GM19328 (cell line): ENCODE measurements at regions not wholly inside any gene's neighbourhood (a gene's known extent, or its start where the extent isn't known, plus 50 kb on each side); places are given as distances from the start of the nearest gene placed in this dataset.
"Not testable (repeated sequence)": the region's sequence is repeated elsewhere in the genome, so short reads cannot be mapped to it uniquely, and the experiment has no call there.

Source experiments
- ATAC-seq: cut with Tn5 transposase; IDR thresholded peaks from one replicate; pipeline ENCODE4 v1.9.1; 2021; ENCODE audit warnings: mild to moderate bottlenecking, moderate library complexity; ENCODE audit not compliant: unreplicated experiment

- no peak for ATAC-seq
These were observed 578.8 kb downstream of the ANKRD50 start for GRCh38 chr4:124133753-124134152.

GRCh38 chr4:124135409-124135813, 577.1 kb downstream of the ANKRD50 start:
- no peak for ATAC-seq

GRCh38 chr4:124139044-124139443, 573.5 kb downstream of the ANKRD50 start:
- ATAC-seq = no peak

GRCh38 chr4:124143632-124144031, 568.9 kb downstream of the ANKRD50 start:
- no peak for ATAC-seq

- ATAC-seq = no peak
These were observed 568.3 kb downstream of the ANKRD50 start for GRCh38 chr4:124144238-124144654.

GRCh38 chr4:124146068-124146467, 566.5 kb downstream of the ANKRD50 start:
- ATAC-seq = no peak

GRCh38 chr4:124151031-124151430, 561.5 kb downstream of the ANKRD50 start:
- ATAC-seq = no peak

GRCh38 chr4:124152132-124152531, 560.4 kb downstream of the ANKRD50 start:
- ATAC-seq = no peak

- ATAC-seq = no peak
These were observed 557.3 kb downstream of the ANKRD50 start for GRCh38 chr4:124155239-124155638.

- no peak for ATAC-seq
These were observed 555.0 kb downstream of the ANKRD50 start for GRCh38 chr4:124157396-124158083.

- ATAC-seq = no peak
These were observed 549.1 kb downstream of the ANKRD50 start for GRCh38 chr4:124163401-124163800.

- no peak for ATAC-seq
These were observed 544.9 kb downstream of the ANKRD50 start for GRCh38 chr4:124167602-124168001.

GRCh38 chr4:124169524-124169923, 543.0 kb downstream of the ANKRD50 start:
- ATAC-seq = not testable (repeated sequence)

GRCh38 chr4:124173912-124174311, 538.6 kb downstream of the ANKRD50 start:
- ATAC-seq = no peak

- ATAC-seq = no peak
These were observed 534.7 kb downstream of the ANKRD50 start for GRCh38 chr4:124177647-124178425.

- ATAC-seq = no peak
These were observed 534.0 kb downstream of the ANKRD50 start for GRCh38 chr4:124178449-124179021.

- no peak for ATAC-seq
These were observed 532.9 kb downstream of the ANKRD50 start for GRCh38 chr4:124179506-124180186.

- ATAC-seq = no peak
These were observed 531.5 kb downstream of the ANKRD50 start for GRCh38 chr4:124181039-124181438.

- ATAC-seq = no peak
These were observed 529.3 kb downstream of the ANKRD50 start for GRCh38 chr4:124183231-124183630.

- no peak for ATAC-seq
These were observed 528.6 kb downstream of the ANKRD50 start for GRCh38 chr4:124183926-124184325.

- no peak for ATAC-seq
These were observed 527.7 kb downstream of the ANKRD50 start for GRCh38 chr4:124184792-124185191.
